ENCODE measurements at regions not wholly inside any gene's neighbourhood (a gene's known extent, or its start where the extent isn't known, plus 50 kb on each side); places are given as distances from the start of the nearest gene placed in this dataset.

DNA sequence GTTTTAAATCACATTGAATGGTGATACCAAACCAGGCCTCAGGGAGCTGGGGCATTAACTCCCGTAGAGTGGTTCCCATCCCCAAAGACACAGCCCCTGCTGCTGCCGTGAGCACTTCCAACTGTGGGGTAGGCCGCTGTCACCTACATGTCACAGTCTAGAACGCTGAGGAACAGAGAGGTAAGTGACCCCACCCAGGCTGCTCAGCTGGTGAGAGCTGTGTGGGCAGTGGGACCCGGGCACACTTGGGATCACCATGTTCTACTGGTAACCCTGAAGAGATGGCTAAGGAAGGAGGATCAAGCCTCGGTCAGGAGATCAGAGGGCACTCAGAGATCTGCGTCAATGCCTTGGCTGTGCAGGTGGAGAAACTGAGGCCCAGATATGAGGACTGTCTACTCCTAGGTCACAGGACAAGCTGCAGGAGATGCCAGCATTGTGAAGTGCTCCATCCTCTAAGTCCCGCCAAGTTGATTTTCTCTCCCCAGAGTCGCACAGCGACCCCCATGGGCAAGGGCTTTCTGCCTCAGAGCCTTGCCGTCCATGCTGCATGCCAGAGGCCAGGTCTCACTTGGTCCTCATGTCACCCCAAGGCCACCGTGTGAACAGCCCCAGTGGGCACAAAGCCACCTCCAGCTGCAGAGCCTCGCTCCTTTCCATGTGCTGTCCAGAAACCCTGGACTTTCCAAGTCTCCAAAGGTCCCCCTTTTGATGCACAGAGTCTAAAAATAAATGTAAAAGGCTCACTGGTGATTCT, 144.2 kb upstream of the OTOS start:
- DNase-seq (ENCODE audit: low read depth in 2 of 2): no peak

DNA sequence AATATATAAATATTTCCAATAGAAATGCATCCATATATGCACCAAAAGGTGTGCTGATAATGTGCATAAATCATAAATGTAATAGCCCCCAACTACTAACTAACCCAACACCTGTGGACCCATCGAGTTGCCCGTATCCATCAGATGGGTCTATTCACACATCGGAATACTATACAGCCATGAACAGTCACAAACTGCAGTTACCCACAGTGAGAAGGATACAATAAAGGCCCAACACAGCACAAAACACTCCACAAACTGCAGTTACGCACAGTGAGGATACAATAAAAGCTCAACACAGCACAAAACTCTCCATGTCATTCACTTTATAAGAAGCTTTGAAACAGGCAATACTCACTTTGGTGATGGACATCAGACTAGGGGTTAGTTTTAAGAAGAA, 145.3 kb upstream of the OTOS start:
- DNase-seq (ENCODE audit: low read depth in 2 of 2): no peak

DNA sequence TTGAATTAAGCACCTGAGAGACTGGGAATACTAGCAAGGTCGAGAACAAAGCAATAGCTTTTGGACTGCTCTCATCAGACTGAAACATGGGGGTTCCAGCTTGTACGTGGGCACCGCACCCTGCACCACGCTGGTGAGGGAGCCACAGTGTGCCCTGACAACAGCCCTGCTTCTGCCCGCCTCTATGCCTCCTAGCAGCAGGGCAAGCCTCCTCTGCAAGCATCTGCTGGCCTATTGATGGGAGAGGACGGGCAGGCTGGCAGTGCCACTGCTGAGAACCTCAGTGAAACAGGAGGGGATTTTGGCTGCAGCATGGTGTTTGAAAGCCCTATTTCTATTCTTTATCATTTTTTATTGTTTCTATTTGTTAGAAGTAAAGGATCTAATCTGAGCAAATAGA, 146.1 kb upstream of the OTOS start:
- no peak for DNase-seq (ENCODE audit: low read depth in 2 of 2)

DNA sequence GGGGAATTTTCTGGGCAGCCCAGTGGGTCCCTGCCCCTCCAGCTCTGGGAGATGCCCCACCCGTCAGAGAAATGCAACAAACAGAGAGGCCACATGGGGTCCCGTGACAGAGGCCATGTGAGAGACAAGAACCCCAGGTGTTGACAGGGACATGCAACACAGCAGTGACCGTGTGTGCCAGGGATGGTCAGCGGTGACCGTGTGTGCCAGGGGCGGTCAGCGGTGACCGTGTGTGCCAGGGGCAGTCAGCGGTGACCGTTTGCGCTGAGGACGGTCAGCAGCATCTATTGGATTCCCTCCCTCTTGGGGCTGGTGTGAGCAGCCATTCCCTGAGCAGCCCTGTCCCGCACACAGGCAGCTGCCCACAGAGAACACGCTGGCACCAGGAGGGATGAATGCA, 146.6 kb upstream of the OTOS start:
- DNase-seq (ENCODE audit: low read depth in 2 of 2): no peak

DNA sequence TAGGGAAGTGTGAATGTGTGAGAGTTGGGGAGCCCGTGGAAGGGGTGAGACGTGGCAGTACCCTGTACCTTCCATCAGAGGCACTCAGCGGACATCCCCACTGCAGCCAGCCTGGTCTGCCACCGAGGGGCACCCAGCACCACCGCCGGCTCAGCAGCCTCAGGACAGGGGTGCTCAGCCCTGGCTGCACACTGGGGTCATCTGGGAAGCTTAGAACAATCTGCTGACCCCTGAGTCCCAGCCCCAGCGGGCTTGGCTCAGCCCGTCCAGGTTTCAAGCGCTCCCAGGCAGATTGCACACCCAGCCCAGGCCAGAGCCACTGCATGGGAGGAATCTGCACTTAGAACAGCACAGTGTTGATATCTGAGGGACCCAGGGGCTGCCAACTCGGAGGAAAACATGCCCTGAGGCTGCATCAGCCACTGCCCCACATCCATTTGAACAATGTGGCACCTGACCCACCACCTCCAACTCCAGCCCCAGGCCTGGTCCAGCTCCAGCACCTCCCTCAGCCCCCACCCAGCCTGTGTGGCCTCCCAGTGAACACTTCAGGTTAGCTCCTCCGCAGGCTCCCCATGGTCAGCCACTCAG, 147.1 kb upstream of the OTOS start:
- no peak for DNase-seq (ENCODE audit: low read depth in 2 of 2)

DNA sequence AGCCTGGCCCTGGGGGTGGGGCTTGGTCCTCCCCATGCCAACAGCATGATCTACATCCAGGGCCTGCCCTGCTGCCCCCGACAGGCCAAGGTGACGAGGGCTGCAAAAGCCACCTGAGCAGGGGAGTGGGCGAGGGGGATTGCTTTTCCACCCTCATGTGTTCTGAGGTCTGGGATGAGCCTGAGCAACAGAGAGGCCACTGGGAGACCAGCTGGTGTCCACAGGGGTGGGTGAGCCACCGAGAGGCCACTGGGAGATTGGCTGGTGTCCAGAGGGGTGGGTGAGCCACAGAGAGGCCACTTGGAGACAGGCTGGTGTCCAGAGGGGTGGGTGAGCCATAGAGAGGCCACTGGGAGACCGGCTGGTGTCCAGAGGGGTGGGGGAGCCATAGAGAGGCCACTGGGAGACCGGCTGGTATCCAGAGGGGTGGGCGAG, 147.4 kb upstream of the GPC1 start:
- DNase-seq (ENCODE audit: low read depth in 2 of 2): no peak

DNA sequence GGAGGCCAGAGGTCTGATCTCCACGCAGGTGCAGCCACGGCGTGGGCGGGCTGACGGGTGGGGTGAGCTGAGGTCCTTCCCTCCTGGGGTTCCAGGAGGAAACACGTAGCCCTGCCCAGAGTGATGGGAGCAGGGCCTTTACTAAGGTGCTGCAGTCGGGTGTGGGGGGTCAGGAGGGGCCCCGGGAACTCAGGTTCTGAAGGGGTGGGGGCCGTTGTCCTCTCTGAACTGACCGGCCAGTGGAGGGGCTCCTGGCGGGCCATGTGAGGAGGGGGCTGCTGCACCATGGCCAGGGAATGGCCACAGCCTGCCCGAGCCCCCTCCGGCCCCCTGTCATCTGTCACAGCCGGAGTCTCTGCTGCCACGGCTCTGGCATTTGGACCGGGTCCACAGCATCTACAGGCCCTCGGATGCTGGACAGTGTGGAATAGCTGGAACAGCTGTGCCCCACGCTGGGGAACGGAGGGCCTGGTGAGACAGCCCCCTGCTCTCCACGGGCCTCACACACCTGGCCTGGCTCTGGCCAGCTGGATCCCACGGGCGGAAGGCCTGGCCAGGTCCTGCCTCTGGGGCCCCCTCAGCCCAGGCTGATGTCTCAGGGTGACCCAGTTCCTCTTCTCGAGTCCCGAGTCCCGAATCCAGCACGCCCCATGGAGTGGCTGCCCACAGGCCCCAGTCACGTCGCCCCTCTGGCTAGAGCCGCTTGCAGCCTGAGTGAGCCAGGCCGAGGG, 145.6 kb upstream of the GPC1 start:
- DNase-seq (ENCODE audit: low read depth in 2 of 2): no peak

DNA sequence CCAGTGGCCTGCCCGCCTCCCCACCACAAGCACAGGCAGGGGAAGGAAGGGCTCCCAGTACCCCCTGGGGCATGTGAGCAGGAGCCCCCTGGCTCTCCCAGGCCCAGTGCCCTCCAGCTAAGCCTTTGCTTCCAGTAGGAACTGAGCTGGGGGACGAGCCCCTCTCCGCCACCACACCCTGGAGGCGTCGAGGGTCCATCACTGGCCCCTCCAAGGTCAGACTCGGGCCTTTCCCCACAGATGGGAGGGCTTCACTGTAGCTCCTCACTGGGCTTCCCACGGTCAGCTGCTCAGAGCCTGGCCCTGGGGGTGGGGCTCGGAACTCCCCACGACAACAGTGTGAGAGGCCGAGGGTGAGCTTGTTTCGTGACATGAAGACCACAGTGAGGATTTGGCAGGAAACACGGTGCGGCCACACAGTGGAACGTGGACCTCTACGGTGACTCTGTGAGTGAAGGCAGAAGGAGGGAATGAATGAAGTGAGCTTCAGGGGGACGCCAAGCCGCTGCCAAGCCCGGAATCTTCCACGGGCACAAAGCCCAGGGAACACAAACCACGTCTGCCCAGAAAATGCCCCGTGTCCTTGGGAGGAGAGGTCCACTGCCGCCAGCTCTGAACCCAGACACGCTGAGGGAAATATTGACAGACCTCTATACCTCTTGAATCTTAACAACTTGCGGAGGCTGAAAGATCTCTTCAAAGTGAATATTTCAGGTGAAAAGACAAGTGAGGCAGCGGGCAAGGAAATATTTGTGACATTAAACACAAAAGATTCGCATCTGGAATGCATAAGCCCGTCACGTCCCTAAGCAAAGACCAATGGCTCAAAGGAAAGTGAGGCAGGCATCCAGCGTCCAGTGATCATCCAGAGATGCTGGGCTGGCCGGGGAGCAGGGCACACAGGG, 144.8 kb upstream of the GPC1 start:
- DNase-seq (ENCODE audit: low read depth in 2 of 2): no peak

DNA sequence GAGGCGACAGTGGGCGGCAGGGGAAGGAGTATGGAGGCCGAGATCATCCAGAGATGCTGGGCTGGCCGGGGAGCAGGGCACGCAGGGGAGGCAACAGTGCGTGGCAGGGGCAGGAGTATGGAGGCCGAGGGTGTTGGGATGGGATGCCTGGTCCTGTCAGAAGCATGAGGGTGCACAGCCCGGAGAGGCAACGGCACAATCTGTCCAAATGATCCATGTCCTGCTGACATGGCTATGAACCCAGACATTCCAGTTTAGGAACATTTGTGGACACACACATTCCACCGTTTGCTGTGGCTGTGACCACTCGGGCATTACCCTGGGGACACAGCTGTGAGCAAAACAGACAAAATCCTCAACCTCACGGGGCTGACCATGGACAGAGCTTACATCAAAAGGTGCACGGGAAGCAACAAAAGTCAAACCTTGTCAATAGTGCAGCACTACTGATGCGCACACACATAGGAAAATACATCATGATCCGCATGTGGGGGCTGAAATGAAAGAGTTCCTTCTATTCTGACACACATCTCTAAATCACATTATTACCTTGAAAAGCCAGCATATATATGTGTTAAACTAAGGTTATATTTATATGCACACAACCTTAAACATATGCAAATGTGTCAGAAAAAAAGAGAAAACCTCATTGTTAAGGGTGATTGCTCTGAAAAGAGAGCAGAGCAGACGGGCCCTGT, 144.0 kb upstream of the GPC1 start:
- no peak for DNase-seq (ENCODE audit: low read depth in 2 of 2)

DNA sequence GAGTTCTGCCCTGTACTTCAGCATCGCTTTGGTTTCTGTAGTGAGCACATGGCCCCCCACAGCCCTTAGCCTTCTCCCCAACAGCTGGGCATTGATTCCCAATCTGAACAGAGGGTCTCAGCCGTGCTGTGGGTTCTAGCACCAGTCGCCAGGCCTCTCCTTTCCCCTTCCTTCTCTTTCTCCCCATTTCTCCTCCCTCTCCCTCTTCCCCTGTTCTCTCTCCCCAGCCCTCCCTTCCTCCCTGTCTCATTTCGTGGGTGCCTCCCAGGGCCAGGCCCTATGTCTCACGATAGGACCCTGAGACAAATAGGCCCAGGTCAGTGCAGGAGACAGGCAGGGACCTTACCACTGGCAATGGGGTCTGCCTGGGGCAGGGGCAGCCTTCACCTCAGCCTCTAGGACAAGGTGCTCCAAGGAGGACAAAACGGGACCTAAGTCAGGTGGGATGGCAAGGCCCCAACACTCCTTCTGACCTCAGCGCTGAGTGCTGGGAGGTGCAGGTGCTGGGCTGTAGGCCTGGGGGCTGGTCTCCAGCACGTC, 143.4 kb upstream of the GPC1 start:
- no peak for DNase-seq (ENCODE audit: low read depth in 2 of 2)

DNA sequence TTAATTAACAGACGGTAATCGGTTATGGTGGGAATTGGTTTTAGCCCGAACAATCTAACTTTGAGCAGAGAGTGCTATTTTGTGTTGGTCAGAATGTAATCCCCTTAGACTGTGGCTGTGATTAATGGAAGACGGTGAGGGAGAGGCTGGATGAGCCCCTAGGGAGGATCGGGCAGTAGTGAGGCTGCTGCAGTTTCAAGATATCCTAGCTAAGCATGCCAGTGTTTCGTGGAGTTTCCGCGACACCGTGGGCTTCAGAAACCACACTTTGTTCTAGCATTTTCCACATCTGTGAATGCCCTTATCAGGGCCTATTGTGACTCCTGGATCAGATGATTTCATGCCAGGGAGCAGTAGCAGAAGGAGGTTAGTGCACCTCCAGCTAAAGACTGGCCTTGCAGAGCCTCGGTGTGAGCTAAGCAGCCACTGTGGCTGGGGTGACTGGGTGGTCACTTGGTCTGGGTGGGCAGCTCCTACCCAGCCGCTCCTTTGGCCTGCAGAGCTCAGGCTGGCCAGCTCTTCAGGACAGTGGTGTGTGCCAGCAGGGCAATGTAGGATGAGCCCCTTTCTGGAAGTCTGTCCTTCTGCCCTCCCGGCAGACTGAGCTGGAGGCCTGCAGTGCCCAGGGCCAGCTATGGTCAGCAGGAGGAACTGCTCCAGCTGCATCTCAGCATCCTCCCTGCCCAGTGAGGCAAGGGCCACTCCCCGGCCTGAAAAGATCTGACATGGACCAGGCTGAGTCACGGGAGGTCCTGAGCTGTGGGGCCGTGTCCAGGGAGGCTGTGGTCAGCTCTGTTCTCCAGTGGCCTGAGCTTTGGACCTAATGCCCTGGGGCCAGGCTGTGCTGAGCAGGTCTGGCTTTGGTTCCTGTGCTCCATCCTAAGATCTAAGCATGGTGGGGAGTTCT, 142.6 kb upstream of the GPC1 start:
- no peak for DNase-seq (ENCODE audit: low read depth in 2 of 2)

DNA sequence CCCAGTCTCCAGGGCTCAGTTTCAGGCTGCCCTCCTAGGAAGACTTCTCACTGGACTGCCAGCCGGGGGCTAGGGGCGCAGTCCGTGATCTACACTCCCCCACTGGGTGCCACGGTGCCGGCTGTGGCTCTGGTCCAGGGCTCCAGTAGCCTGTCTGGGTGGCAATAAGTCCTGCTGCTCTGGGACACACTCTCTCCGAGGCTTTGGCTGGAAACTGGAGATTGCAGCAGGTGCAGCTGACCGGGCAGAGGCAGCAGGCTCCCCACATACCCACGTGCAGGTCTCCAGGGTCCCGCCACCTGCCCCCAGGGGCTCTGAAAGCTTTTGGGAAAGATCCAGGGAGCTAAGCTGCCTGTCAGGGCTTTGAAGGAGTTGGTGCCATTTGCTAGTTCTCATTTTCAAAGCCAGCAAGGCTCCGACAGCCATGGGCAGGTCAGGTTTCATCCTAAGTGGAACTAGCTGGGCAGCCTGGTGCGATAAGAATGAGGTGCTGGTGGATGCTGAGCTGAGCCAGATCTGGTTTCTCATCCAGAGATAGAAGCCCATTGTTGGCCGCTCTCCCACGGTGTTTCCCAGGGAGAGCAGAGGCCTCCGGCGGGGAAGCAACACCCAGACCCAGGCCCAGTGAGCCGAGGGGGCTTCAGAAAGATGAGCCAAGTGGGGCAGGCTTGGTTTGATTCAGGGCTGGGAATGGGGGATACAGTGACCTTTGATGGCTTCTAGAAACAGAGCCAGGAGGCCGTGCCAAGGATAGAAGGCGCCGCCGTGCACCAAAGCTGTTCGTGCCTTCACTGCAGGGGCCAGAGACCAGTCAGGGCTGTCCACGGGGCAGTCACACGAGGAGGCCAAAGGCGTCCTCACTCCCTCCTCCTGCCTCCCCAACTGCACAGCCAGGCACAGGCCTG, 141.7 kb upstream of the GPC1 start:
- DNase-seq (ENCODE audit: low read depth in 2 of 2): no peak

DNA sequence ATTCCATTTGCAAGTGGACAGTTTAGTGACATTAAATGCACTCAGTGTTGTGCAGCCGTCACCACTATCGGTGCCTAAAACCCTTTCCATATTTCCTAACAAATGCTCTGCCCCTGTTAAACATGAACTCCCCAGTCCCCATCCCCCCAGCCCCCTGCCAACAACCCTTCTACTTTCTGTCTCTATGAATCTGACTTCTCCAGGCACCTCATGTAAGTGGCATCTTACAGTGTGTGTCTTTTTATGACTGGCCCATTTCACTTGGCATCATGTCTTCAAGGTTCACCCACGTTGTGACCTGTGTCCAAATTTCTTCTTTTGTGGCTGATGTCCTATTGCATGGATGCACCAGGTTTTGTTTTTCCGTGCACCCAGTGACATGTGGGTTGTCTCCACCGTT, 140.9 kb upstream of the GPC1 start:
- no peak for DNase-seq (ENCODE audit: low read depth in 2 of 2)

DNA sequence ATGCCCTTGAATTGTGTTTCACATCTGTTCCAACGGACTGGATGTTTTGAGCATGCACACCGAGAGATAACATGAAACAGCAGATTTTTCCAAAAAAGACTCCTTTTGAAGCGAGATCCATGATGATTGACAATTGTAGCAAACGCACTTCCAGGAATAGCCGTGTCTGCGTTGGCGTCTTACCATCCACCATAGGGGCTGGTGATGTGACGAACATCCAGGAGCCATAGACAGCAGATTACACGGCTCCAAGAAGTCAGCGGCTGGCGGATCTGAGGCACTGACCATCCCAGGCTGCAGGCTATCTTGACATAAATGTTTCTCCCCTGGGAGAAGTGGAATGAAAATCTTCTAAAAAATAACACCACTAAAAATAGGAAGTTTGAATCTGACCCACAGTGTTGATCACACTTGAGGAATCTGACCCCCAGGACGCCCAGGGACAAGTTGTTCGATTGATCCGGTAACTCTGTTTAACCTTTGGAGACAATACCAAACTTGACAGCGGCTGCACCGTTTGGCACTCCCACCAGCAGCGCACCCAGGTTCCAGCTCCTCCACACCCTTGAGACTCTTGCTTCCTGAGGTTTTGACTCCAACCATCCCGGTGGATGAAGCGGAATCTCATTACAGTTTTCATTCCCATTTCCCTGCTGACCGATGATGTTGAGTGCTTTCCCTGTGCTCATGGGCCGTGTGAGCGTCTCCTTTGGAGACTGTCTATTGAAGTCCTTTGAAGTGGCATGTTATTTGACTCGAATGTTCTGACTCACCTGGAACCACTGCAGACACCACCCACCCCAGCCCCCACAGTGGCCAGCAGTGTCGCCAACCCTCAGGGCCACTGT, 140.0 kb upstream of the GPC1 start:
- no peak for DNase-seq (ENCODE audit: low read depth in 2 of 2)

DNA sequence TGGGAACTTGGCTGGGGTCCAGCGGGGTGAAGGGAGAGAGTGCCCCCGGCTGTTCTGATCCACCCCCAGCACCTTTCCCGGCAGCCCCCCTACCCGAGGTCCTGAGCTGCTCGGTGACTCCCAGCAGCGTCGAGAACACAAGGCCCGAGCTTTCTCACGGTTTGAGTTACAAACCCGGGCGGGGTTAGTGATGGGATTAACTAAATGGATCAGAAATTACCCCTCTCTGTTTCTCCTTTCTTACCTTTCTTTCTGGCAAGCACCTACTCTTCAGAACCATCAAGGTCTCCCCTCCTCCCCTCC, 139.4 kb upstream of the GPC1 start:
- no peak for DNase-seq (ENCODE audit: low read depth in 2 of 2)

DNA sequence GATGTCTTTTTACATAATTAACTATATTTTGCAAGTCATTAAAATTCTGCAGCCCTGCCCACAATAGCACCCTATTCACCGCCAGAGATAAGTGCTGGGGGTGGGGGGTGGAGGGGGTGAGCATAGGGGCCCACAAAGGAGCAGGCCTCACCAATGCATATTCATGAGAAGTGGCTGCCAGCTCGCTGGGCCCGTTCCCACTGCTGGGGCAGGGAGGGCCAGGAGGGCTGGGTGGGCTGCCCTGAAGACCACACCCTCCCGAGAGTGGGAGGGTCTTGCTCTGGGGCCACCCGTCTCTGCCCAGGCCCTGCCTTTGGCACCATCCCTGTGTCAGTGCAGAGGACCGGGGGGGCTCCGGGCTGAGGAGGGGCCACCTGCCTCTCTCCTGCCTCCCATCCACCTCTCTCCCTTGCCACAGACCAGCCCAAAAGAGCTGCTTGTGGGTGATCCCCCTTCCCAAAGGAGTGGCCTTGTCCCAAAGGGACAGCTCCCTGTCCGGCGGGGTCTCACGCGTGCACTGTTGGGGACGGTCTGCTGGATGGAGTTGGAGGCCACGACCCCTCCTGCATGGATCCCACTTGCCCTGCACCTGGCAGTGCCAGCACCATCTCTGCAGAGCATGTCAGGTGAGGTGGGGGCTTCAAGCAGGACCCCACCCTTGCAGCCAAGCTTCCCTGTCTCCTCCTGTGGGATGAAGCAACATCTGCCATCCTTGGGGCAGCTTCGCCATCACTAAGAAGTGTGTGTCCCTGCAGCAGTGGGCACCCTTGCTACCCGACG, 138.8 kb upstream of the GPC1 start:
- DNase-seq (ENCODE audit: low read depth in 2 of 2): no peak

All from stimulated activated CD8-positive, alpha-beta memory T cell treated with anti-CD3 and anti-CD28 coated beads, Interleukin-15, amount 100 ng/mL, for 4 hours (primary cell).